Astrocyte (in vitro differentiated cells and primary cell): ENCODE measurements at regions not wholly inside any gene's neighbourhood (a gene's known extent, or its start where the extent isn't known, plus 50 kb on each side); places are given as distances from the start of the nearest gene placed in this dataset.

Source experiments
- EZH2 ChIP-seq: IDR thresholded peaks from 2 replicates; pipeline ENCODE4 v1.6.1; 2012; ENCODE audit warnings: mild to moderate bottlenecking, low read length, inconsistent platforms; ENCODE audit not compliant: insufficient read depth
- TF ChIP-seq, protein P1 (sequence below): IDR thresholded peaks from 2 replicates; pipeline ENCODE4 v1.5.1; 2011; ENCODE audit warnings: low read depth, mild to moderate bottlenecking, inconsistent platforms, low read length, moderate library complexity; ENCODE audit not compliant: insufficient read depth

GRCh38 chr14:53408175-53408879, 255.2 kb upstream of the DDHD1 start:
- TF ChIP-seq, protein P1, sequence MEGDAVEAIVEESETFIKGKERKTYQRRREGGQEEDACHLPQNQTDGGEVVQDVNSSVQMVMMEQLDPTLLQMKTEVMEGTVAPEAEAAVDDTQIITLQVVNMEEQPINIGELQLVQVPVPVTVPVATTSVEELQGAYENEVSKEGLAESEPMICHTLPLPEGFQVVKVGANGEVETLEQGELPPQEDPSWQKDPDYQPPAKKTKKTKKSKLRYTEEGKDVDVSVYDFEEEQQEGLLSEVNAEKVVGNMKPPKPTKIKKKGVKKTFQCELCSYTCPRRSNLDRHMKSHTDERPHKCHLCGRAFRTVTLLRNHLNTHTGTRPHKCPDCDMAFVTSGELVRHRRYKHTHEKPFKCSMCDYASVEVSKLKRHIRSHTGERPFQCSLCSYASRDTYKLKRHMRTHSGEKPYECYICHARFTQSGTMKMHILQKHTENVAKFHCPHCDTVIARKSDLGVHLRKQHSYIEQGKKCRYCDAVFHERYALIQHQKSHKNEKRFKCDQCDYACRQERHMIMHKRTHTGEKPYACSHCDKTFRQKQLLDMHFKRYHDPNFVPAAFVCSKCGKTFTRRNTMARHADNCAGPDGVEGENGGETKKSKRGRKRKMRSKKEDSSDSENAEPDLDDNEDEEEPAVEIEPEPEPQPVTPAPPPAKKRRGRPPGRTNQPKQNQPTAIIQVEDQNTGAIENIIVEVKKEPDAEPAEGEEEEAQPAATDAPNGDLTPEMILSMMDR: no peak
- TF ChIP-seq EZH2: no peak
